ENCODE measurements at regions not wholly inside any gene's neighbourhood (a gene's known extent, or its start where the extent isn't known, plus 50 kb on each side); places are given as distances from the start of the nearest gene placed in this dataset.

DNA sequence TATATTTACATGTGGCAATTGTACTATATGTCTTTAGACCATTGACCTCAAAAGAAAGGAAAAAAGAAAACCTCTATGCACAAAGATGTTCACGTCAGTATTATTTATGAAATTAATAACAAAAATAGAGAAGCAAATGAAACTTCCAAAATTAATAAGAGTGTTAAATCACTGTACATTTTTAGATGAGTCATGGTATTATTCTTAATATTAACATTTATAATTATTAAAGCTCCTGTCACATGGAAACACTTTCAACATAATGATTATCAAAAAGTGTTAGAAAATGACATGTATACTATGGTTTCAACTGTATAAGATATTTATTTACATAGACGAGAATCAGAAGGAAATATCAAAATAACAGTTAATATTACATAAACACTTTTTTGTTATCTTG is 324.9 kb upstream of the RUNX1 start:
- TF ChIP-seq POLR2A (IDR thresholded peaks at IDR 0.05) (no peak), POLR2AphosphoS5 (IDR thresholded peaks at IDR 0.05) (no peak)
- TF ChIP-seq, protein P1, sequence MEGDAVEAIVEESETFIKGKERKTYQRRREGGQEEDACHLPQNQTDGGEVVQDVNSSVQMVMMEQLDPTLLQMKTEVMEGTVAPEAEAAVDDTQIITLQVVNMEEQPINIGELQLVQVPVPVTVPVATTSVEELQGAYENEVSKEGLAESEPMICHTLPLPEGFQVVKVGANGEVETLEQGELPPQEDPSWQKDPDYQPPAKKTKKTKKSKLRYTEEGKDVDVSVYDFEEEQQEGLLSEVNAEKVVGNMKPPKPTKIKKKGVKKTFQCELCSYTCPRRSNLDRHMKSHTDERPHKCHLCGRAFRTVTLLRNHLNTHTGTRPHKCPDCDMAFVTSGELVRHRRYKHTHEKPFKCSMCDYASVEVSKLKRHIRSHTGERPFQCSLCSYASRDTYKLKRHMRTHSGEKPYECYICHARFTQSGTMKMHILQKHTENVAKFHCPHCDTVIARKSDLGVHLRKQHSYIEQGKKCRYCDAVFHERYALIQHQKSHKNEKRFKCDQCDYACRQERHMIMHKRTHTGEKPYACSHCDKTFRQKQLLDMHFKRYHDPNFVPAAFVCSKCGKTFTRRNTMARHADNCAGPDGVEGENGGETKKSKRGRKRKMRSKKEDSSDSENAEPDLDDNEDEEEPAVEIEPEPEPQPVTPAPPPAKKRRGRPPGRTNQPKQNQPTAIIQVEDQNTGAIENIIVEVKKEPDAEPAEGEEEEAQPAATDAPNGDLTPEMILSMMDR (IDR thresholded peaks at IDR 0.05 in 8 of 11, conservative IDR thresholded peaks at IDR 0.05 in 3 of 11): no peak
- no peak for DNase-seq
- Histone ChIP-seq H3K36me3 (no peaks in the 10 kb centered on the region), H3K4me3 (no peak overlapping the region), H3K27me3 (replicated peaks in 1 of 7) (no peaks in the 10 kb centered on the region), H3K9me3 (no peaks in the 10 kb centered on the region), H3K27ac (no peak overlapping the region), H3K4me1 (no peaks in the 10 kb centered on the region)
- intact Hi-C loops (cut with DNase I; ENCODE audit: low total_unique reads): no loop called here
- 77 to 93% (median 82%) methylated on average over 2 of the region's 2 CpGs for WGBS, 5 donors

DNA sequence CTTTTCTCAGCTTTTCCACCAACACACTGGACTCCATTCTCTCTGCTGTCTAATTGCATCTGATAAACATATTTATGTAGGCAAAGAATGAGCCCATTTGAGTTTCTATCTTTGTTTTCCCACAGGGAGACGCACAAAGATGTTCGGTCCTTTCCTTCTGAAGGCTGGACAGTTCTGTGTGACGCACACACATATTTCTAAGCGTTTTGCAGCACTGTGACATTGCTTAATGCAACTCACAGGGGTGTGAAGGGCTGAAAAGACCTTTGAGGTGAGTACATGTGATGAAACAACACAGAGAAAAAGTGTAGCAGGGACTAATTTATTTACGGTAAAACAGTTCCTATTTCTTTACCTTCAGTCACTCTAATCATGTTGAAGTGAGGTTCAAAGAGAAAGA is 323.1 kb upstream of the RUNX1 start:
- H3K27ac ChIP-seq: no peak overlapping the region
- no peaks in the 10 kb centered on the region for H3K9me3 ChIP-seq
- TF ChIP-seq POLR2AphosphoS5 (IDR thresholded peaks at IDR 0.05): no peak
- TF ChIP-seq, protein P1 (IDR thresholded peaks at IDR 0.05 in 8 of 11, conservative IDR thresholded peaks at IDR 0.05 in 3 of 11): no peak
- no peak for TF ChIP-seq POLR2A (IDR thresholded peaks at IDR 0.05)
- WGBS, 5 donors: 88 to 96% (median 95%) methylated on average over 5 of the region's 5 CpGs
- intact Hi-C loops (cut with DNase I; ENCODE audit: low total_unique reads): no loop called here
- no peak overlapping the region for H3K4me3 ChIP-seq
- no peak for DNase-seq
- H3K36me3 ChIP-seq: no peaks in the 10 kb centered on the region
- H3K4me1 ChIP-seq: no peaks in the 10 kb centered on the region
- H3K27me3 ChIP-seq (replicated peaks in 1 of 7): no peaks in the 10 kb centered on the region

GRCh38 chr21:35370671-35371070 is 321.6 kb upstream of the RUNX1 start:
- Histone ChIP-seq H3K36me3 (no peaks in the 10 kb centered on the region), H3K27ac (no peak overlapping the region), H3K4me3 (no peak overlapping the region), H3K27me3 (replicated peaks in 1 of 7) (no peaks in the 10 kb centered on the region), H3K4me1 (no peaks in the 10 kb centered on the region), H3K9me3 (no peaks in the 10 kb centered on the region)
- DNase-seq: no peak
- 89 to 97% (median 93%) methylated on average over 4 of the region's 4 CpGs for WGBS, 5 donors
- TF ChIP-seq, protein P1 (IDR thresholded peaks at IDR 0.05 in 8 of 11, conservative IDR thresholded peaks at IDR 0.05 in 3 of 11): no peak
- no peak for TF ChIP-seq POLR2AphosphoS5 (IDR thresholded peaks at IDR 0.05)
- no peak for TF ChIP-seq POLR2A (IDR thresholded peaks at IDR 0.05)
- intact Hi-C loops (cut with DNase I; ENCODE audit: low total_unique reads): no loop called here

GRCh38 chr21:35370071-35370470 is 321.0 kb upstream of the RUNX1 start:
- intact Hi-C loops (cut with DNase I; ENCODE audit: low total_unique reads): no loop called here
- no peak for DNase-seq

More at GRCh38 chr21:35370071-35370470, 321.0 kb upstream of the RUNX1 start:
- H3K4me3 ChIP-seq: no peak overlapping the region
- TF ChIP-seq POLR2A (IDR thresholded peaks at IDR 0.05) (no peak), POLR2AphosphoS5 (IDR thresholded peaks at IDR 0.05) (no peak)
- TF ChIP-seq, protein P1 (IDR thresholded peaks at IDR 0.05 in 8 of 11, conservative IDR thresholded peaks at IDR 0.05 in 3 of 11): no peak
- H3K4me1 ChIP-seq: no peaks in the 10 kb centered on the region
- 93 to 98% (median 96%) methylated on average over 3 of the region's 3 CpGs for WGBS, 5 donors
- no peak overlapping the region for H3K27ac ChIP-seq
- H3K36me3 ChIP-seq: no peaks in the 10 kb centered on the region
- no peaks in the 10 kb centered on the region for H3K9me3 ChIP-seq
- H3K27me3 ChIP-seq (replicated peaks in 1 of 7): no peaks in the 10 kb centered on the region

All from spleen (tissue), 11 donors.